ENCODE measurements at regions not wholly inside any gene's neighbourhood (a gene's known extent, or its start where the extent isn't known, plus 50 kb on each side); places are given as distances from the start of the nearest gene placed in this dataset.
"Not testable (repeated sequence)": the region's sequence is repeated elsewhere in the genome, so short reads cannot be mapped to it uniquely, and the experiment has no call there.

DNA sequence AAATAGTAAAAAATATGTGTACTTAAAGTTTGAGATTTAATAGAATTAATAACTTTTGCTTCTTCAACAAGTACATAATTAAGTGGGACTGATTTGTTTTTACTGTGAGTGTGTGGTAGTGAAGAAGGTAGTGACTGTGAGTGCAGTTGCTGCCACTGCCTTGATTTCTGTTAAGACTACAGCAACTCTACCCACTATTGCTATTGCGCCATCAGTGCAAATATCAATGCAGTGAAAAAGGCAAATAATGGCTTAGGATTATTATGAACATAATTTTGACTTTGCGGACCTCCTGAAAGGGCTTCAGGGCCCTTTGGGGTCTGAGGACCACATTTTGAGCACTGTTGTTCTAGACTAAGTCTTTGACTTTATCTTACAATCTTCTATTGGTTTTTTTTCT lies 112.0 kb upstream of the PITX1 start:
- Histone ChIP-seq H3K27ac (ENCODE audit: low read depth, low read length) (no peak overlapping the region), H3K4me1 (ENCODE audit: insufficient read depth, low read length) (peaks cover 5% of the 10 kb centered on the region), H3K79me2 (ENCODE audit: insufficient read depth, low read length) (no peaks in the 10 kb centered on the region), H4K20me1 (ENCODE audit: insufficient read depth, low read length) (no peaks in the 10 kb centered on the region), H3K9me3 (ENCODE audit: low read depth, low read length) (no peaks in the 10 kb centered on the region), H3K4me2 (ENCODE audit: insufficient read depth, low read length) (no peak overlapping the region), H3K27me3 (ENCODE audit: insufficient read depth, low read length) (peaks cover 3% of the 10 kb centered on the region), H3K4me3 (ENCODE audit: insufficient read depth, low read length) (no peak overlapping the region), H3K36me3 (ENCODE audit: insufficient read depth, low read length) (no peaks in the 10 kb centered on the region), H2AFZ (ENCODE audit: low read length) (no peak overlapping the region)
- DNase-seq (ENCODE audit: insufficient read length, low spot score, missing footprints): no peak
- TF ChIP-seq CTCF (IDR thresholded peaks at IDR 0.05; ENCODE audit: extremely low read depth, low read depth, low read length): no peak

- not testable (repeated sequence) for H4K20me1 ChIP-seq (ENCODE audit: insufficient read depth, low read length); H3K27me3 ChIP-seq (ENCODE audit: insufficient read depth, low read length); H2AFZ ChIP-seq (ENCODE audit: low read length); H3K9me3 ChIP-seq (ENCODE audit: low read depth, low read length); DNase-seq (ENCODE audit: insufficient read length, low spot score, missing footprints); H3K4me3 ChIP-seq (ENCODE audit: insufficient read depth, low read length); H3K27ac ChIP-seq (ENCODE audit: low read depth, low read length); H3K36me3 ChIP-seq (ENCODE audit: insufficient read depth, low read length); H3K79me2 ChIP-seq (ENCODE audit: insufficient read depth, low read length); H3K4me2 ChIP-seq (ENCODE audit: insufficient read depth, low read length)
- peaks cover 25% of the 10 kb centered on the region for H3K4me1 ChIP-seq (ENCODE audit: insufficient read depth, low read length)
Measured at GRCh38 chr5:135143682-135144081, 109.7 kb upstream of the PITX1 start.

- peak overlapping the region; percentile 90 for H3K27ac ChIP-seq (ENCODE audit: low read depth, low read length)
Measured at GRCh38 chr5:135141303-135142268, 107.6 kb upstream of the PITX1 start.

GRCh38 chr5:135140446-135141204 lies 106.6 kb upstream of the PITX1 start:
- Histone ChIP-seq H3K27me3 (ENCODE audit: insufficient read depth, low read length) (no peaks in the 10 kb centered on the region), H4K20me1 (ENCODE audit: insufficient read depth, low read length) (no peaks in the 10 kb centered on the region), H3K4me1 (ENCODE audit: insufficient read depth, low read length) (peaks cover 32% of the 10 kb centered on the region), H3K9me3 (ENCODE audit: low read depth, low read length) (no peaks in the 10 kb centered on the region), H3K36me3 (ENCODE audit: insufficient read depth, low read length) (no peaks in the 10 kb centered on the region), H3K79me2 (ENCODE audit: insufficient read depth, low read length) (no peaks in the 10 kb centered on the region), H2AFZ (ENCODE audit: low read length) (peak overlapping the region; percentile 93), H3K4me2 (ENCODE audit: insufficient read depth, low read length) (peak overlapping the region; percentile 66), H3K4me3 (ENCODE audit: insufficient read depth, low read length) (peak overlapping the region; percentile 34), H3K27ac (ENCODE audit: low read depth, low read length) (peak overlapping the region; percentile 90)
- peak; percentile 95 for DNase-seq (ENCODE audit: insufficient read length, low spot score, missing footprints)
- no peak for TF ChIP-seq CTCF (IDR thresholded peaks at IDR 0.05; ENCODE audit: extremely low read depth, low read depth, low read length)

More at GRCh38 chr5:135141303-135142268, 107.6 kb upstream of the PITX1 start:
- H3K4me2 ChIP-seq (ENCODE audit: insufficient read depth, low read length): peak overlapping the region; percentile 66
- H4K20me1 ChIP-seq (ENCODE audit: insufficient read depth, low read length): no peaks in the 10 kb centered on the region
- H3K9me3 ChIP-seq (ENCODE audit: low read depth, low read length): no peaks in the 10 kb centered on the region
- H3K4me1 ChIP-seq (ENCODE audit: insufficient read depth, low read length): peaks cover 25% of the 10 kb centered on the region
- H3K27me3 ChIP-seq (ENCODE audit: insufficient read depth, low read length): peaks cover 3% of the 10 kb centered on the region
- no peaks in the 10 kb centered on the region for H3K36me3 ChIP-seq (ENCODE audit: insufficient read depth, low read length)
- H3K4me3 ChIP-seq (ENCODE audit: insufficient read depth, low read length): peak overlapping the region; percentile 17
- peak overlapping the region; percentile 93 for H2AFZ ChIP-seq (ENCODE audit: low read length)
- no peak for TF ChIP-seq CTCF (IDR thresholded peaks at IDR 0.05; ENCODE audit: extremely low read depth, low read depth, low read length)
- no peak for DNase-seq (ENCODE audit: insufficient read length, low spot score, missing footprints)
- H3K79me2 ChIP-seq (ENCODE audit: insufficient read depth, low read length): no peaks in the 10 kb centered on the region
